ENCODE measurements at regions not wholly inside any gene's neighbourhood (a gene's known extent, or its start where the extent isn't known, plus 50 kb on each side); places are given as distances from the start of the nearest gene placed in this dataset. TPM values are rescaled to one million over a fixed set of nuclear protein-coding genes. Genes with fewer than 3 reads are reported as not detected.

DNA sequence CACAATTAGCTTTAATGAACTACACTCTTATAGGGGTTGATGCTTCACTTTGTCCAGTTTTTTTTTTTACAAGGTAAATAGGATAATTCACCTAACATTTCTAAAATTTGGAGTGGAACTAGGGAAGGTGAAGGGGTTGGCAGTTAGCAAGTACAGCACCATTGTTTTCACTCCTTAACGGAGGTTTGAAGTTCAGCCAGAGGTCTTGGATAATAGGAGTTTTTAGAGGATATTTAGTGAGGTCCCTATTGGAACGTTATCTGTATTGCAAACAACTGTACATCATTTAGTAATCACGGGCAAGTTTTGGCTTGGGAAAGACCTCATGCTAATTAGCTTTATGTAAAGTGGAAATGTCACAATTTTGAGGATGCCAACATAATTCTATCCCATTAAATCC lies 52.3 kb upstream of the TBX18 start:
- TF ChIP-seq, protein P1, sequence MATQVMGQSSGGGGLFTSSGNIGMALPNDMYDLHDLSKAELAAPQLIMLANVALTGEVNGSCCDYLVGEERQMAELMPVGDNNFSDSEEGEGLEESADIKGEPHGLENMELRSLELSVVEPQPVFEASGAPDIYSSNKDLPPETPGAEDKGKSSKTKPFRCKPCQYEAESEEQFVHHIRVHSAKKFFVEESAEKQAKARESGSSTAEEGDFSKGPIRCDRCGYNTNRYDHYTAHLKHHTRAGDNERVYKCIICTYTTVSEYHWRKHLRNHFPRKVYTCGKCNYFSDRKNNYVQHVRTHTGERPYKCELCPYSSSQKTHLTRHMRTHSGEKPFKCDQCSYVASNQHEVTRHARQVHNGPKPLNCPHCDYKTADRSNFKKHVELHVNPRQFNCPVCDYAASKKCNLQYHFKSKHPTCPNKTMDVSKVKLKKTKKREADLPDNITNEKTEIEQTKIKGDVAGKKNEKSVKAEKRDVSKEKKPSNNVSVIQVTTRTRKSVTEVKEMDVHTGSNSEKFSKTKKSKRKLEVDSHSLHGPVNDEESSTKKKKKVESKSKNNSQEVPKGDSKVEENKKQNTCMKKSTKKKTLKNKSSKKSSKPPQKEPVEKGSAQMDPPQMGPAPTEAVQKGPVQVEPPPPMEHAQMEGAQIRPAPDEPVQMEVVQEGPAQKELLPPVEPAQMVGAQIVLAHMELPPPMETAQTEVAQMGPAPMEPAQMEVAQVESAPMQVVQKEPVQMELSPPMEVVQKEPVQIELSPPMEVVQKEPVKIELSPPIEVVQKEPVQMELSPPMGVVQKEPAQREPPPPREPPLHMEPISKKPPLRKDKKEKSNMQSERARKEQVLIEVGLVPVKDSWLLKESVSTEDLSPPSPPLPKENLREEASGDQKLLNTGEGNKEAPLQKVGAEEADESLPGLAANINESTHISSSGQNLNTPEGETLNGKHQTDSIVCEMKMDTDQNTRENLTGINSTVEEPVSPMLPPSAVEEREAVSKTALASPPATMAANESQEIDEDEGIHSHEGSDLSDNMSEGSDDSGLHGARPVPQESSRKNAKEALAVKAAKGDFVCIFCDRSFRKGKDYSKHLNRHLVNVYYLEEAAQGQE (IDR thresholded peaks at IDR 0.05), result no peak
- TF ChIP-seq JUND (IDR thresholded peaks at IDR 0.05) (no peak), FOXA1 (IDR thresholded peaks at IDR 0.05) (no peak), GABPA (IDR thresholded peaks at IDR 0.05 in 1 of 2, conservative IDR thresholded peaks at IDR 0.05 in 1 of 2) (no peak)
- TF ChIP-seq, protein P2, sequence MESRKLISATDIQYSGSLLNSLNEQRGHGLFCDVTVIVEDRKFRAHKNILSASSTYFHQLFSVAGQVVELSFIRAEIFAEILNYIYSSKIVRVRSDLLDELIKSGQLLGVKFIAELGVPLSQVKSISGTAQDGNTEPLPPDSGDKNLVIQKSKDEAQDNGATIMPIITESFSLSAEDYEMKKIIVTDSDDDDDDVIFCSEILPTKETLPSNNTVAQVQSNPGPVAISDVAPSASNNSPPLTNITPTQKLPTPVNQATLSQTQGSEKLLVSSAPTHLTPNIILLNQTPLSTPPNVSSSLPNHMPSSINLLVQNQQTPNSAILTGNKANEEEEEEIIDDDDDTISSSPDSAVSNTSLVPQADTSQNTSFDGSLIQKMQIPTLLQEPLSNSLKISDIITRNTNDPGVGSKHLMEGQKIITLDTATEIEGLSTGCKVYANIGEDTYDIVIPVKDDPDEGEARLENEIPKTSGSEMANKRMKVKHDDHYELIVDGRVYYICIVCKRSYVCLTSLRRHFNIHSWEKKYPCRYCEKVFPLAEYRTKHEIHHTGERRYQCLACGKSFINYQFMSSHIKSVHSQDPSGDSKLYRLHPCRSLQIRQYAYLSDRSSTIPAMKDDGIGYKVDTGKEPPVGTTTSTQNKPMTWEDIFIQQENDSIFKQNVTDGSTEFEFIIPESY (IDR thresholded peaks at IDR 0.05), result no peak
- no peaks in the 10 kb centered on the region for H3K36me3 ChIP-seq (ENCODE audit: control insufficient read depth in 4 of 4, insufficient read depth in 3 of 4, low read depth in 1 of 4, low read length in 3 of 4)
- H3K4me1 ChIP-seq (ENCODE audit: control insufficient read depth in 4 of 4, insufficient read depth in 4 of 4, low read length in 3 of 4), result peaks cover 0 to 5% (median 0%) of the 10 kb centered on the region in 4 donors
- no peak overlapping the region for H3K27ac ChIP-seq (ENCODE audit: low read depth in 1 of 2, low read length in 2 of 2)
- H3K9me3 ChIP-seq (ENCODE audit: control insufficient read depth in 4 of 4, low read length in 3 of 4), result no peaks in the 10 kb centered on the region
- no peak for DNase-seq (ENCODE audit: low spot score)
- H3K9ac ChIP-seq (ENCODE audit: low read depth in 1 of 2, low read length in 2 of 2), result no peak overlapping the region
- no peaks in the 10 kb centered on the region for H3K27me3 ChIP-seq (ENCODE audit: control insufficient read depth in 4 of 4, insufficient read depth in 4 of 4, low read length in 3 of 4)
- H3K4me3 ChIP-seq (ENCODE audit: low read depth in 1 of 3, low read length in 3 of 3), result no peak overlapping the region
- WGBS, result 72% methylated on average over 3 of the region's 3 CpGs

- peaks cover 0 to 5% (median 0%) of the 10 kb centered on the region in 4 donors for H3K4me1 ChIP-seq (ENCODE audit: control insufficient read depth in 4 of 4, insufficient read depth in 4 of 4, low read length in 3 of 4)
- no peak overlapping the region for H3K9ac ChIP-seq (ENCODE audit: low read depth in 1 of 2, low read length in 2 of 2)
- TF ChIP-seq TAF1 (conservative IDR thresholded peaks at IDR 0.05) (no peak), FOXA2 (IDR thresholded peaks at IDR 0.05) (no peak), GABPA (IDR thresholded peaks at IDR 0.05 in 1 of 2, conservative IDR thresholded peaks at IDR 0.05 in 1 of 2) (no peak), CTCF (IDR thresholded peaks at IDR 0.05; ENCODE audit: low read depth, low read length, missing input control) (no peak), MAX (IDR thresholded peaks at IDR 0.05) (no peak), YY1 (IDR thresholded peaks at IDR 0.05) (no peak), HNF4A (conservative IDR thresholded peaks at IDR 0.05) (no peak), RAD21 (IDR thresholded peaks at IDR 0.05) (peak in 1 of 2 donors; percentile 7), SP1 (IDR thresholded peaks at IDR 0.05) (no peak)
- 61% methylated on average over 3 of the region's 3 CpGs for WGBS
- H3K4me3 ChIP-seq (ENCODE audit: low read depth in 1 of 3, low read length in 3 of 3), result no peak overlapping the region
- no peaks in the 10 kb centered on the region for H3K9me3 ChIP-seq (ENCODE audit: control insufficient read depth in 4 of 4, low read length in 3 of 4)
- H3K36me3 ChIP-seq (ENCODE audit: control insufficient read depth in 4 of 4, insufficient read depth in 3 of 4, low read depth in 1 of 4, low read length in 3 of 4), result no peaks in the 10 kb centered on the region
- H3K27me3 ChIP-seq (ENCODE audit: control insufficient read depth in 4 of 4, insufficient read depth in 4 of 4, low read length in 3 of 4), result no peaks in the 10 kb centered on the region
- no peak for DNase-seq (ENCODE audit: low spot score)
- H3K27ac ChIP-seq (ENCODE audit: low read depth in 1 of 2, low read length in 2 of 2), result no peak overlapping the region
Observed at GRCh38 chr6:84815896-84816735, 51.7 kb upstream of the TBX18 start.

Small RNAs in the stretch of these regions (small RNA-seq; reads per million reads assigned to genes)
- gene AL109941.1, result not detected
